NCI-H524 (cell line): ENCODE measurements at regions not wholly inside any gene's neighbourhood (a gene's known extent, or its start where the extent isn't known, plus 50 kb on each side); places are given as distances from the start of the nearest gene placed in this dataset.

ENCODE experiments used
- DNase-seq, 2 experiments: peaks; one replicate each; lab custom pipeline; 2025; lab: John Stamatoyannopoulos, UW

GRCh38 chr14:56868660-56869059 lies 58.4 kb upstream of the OTX2 start:
- no peak for DNase-seq

DNA sequence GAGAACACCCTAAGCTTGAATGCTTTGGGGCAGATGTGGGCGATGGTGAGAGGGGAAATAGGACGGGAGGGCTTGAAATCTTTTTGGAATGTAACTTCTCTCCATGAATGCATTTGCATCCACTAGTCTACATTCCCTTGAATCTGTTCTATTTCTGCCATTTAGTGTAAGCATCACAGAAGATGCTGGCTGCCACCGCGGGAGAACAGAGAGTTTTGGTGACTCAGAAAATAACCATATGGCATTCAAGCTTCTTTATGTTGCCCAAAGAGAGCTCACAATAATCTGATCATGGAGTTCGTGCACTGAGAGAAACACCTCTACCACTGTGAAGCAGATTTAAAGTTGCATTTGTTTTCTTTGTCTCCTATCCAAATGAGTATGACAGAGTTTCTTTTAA lies 52.6 kb upstream of the OTX2 start:
- peak in 1 of 2 experiments; percentile 31 for DNase-seq

DNA sequence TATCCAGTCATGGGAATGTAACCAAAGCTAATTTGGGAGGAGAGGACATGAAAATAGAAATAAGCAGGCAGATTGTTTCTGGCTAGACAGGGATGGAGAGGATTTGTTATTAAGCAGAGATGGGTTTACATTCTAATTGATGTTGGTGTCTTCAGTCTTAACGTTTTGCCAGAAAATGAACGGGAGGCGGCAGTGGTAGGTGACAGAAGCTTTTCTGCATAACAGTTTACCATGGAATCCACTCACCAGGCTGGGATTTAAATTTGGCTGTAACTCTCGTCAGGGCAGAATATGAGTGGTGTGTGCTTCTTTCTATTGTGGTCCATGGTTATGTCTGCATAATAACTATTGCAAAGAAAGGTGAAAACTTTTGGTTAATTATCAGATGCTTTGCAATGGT lies 50.2 kb upstream of the OTX2 start:
- DNase-seq = no peak
